ENCODE measurements at regions not wholly inside any gene's neighbourhood (a gene's known extent, or its start where the extent isn't known, plus 50 kb on each side); places are given as distances from the start of the nearest gene placed in this dataset.

GRCh38 chr13:111556496-111556895, 236.1 kb downstream of the TEX29 start:
- dilution Hi-C loops (cut with MboI; ENCODE audit: extremely low pct_ligation_motif_present, low sequenced_read_pairs) = no loop called here
- no peaks in the 10 kb centered on the region for H3K36me3 ChIP-seq (ENCODE audit: control insufficient read depth in 2 of 2, extremely low read depth in 1 of 2, insufficient read depth in 2 of 2, low read length in 2 of 2)
- FAIRE-seq = no peak
- no peaks in the 10 kb centered on the region for H3K79me2 ChIP-seq (ENCODE audit: control insufficient read depth, insufficient read depth, low read length)
- H3K4me2 ChIP-seq (ENCODE audit: control insufficient read depth, extremely low read depth, insufficient read depth, low read depth, low read length) = no peak overlapping the region
- no peaks in the 10 kb centered on the region for H4K20me1 ChIP-seq (ENCODE audit: control insufficient read depth, extremely low read depth, insufficient read depth, low read length)
- H3K27ac ChIP-seq (ENCODE audit: control insufficient read depth, insufficient read depth, low read length) = no peak overlapping the region
- H3K9me1 ChIP-seq (ENCODE audit: control insufficient read depth, extremely low read depth, insufficient read depth, low read length) = no peaks in the 10 kb centered on the region
- H3K4me3 ChIP-seq (ENCODE audit: control insufficient read depth in 2 of 3, extremely low read depth in 1 of 3, insufficient read depth in 2 of 3, low read depth in 1 of 3, low read length in 3 of 3) = no peak overlapping the region
- DNase-seq (ENCODE audit: low read depth, low spot score) = no peak
- no peak overlapping the region for H2AFZ ChIP-seq (ENCODE audit: control insufficient read depth, low read length)
- H3K4me1 ChIP-seq (ENCODE audit: control insufficient read depth, extremely low read depth, insufficient read depth, low read length) = no peaks in the 10 kb centered on the region
- H3K27me3 ChIP-seq (ENCODE audit: control insufficient read depth, extremely low read depth, insufficient read depth, low read length) = no peaks in the 10 kb centered on the region
- TF ChIP-seq EZH2 (IDR thresholded peaks at IDR 0.05; ENCODE audit: low read length) (no peak), CTCF (optimal IDR thresholded peaks at IDR 0.05 in 1 of 3, IDR thresholded peaks at IDR 0.05 in 1 of 3, conservative IDR thresholded peaks at IDR 0.05 in 1 of 3; ENCODE audit: extremely low read depth in 1 of 3, insufficient read depth in 2 of 3, low read length in 3 of 3) (no peak)
- peaks cover 5% of the 10 kb centered on the region for H3K9me3 ChIP-seq (ENCODE audit: control insufficient read depth, low read depth, low read length)
- no peak overlapping the region for H3K9ac ChIP-seq (ENCODE audit: control insufficient read depth, extremely low read depth, insufficient read depth, low read length)

- H3K4me1 ChIP-seq (ENCODE audit: control insufficient read depth, extremely low read depth, insufficient read depth, low read length) = no peaks in the 10 kb centered on the region
- H3K4me3 ChIP-seq (ENCODE audit: control insufficient read depth in 2 of 3, extremely low read depth in 1 of 3, insufficient read depth in 2 of 3, low read depth in 1 of 3, low read length in 3 of 3) = no peak overlapping the region
- no peak overlapping the region for H2AFZ ChIP-seq (ENCODE audit: control insufficient read depth, low read length)
- H3K27ac ChIP-seq (ENCODE audit: control insufficient read depth, insufficient read depth, low read length) = no peak overlapping the region
- dilution Hi-C loops (cut with MboI; ENCODE audit: extremely low pct_ligation_motif_present, low sequenced_read_pairs) = no loop called here
- DNase-seq (ENCODE audit: low read depth, low spot score) (no peak), FAIRE-seq (no peak)
- no peaks in the 10 kb centered on the region for H4K20me1 ChIP-seq (ENCODE audit: control insufficient read depth, extremely low read depth, insufficient read depth, low read length)
- no peak overlapping the region for H3K4me2 ChIP-seq (ENCODE audit: control insufficient read depth, extremely low read depth, insufficient read depth, low read depth, low read length)
- H3K9me3 ChIP-seq (ENCODE audit: control insufficient read depth, low read depth, low read length) = peaks cover 8% of the 10 kb centered on the region
- H3K27me3 ChIP-seq (ENCODE audit: control insufficient read depth, extremely low read depth, insufficient read depth, low read length) = no peaks in the 10 kb centered on the region
- H3K36me3 ChIP-seq (ENCODE audit: control insufficient read depth in 2 of 2, extremely low read depth in 1 of 2, insufficient read depth in 2 of 2, low read length in 2 of 2) = no peaks in the 10 kb centered on the region
- H3K9me1 ChIP-seq (ENCODE audit: control insufficient read depth, extremely low read depth, insufficient read depth, low read length) = no peaks in the 10 kb centered on the region
- H3K79me2 ChIP-seq (ENCODE audit: control insufficient read depth, insufficient read depth, low read length) = no peaks in the 10 kb centered on the region
- no peak overlapping the region for H3K9ac ChIP-seq (ENCODE audit: control insufficient read depth, extremely low read depth, insufficient read depth, low read length)
- TF ChIP-seq CTCF (optimal IDR thresholded peaks at IDR 0.05 in 1 of 3, IDR thresholded peaks at IDR 0.05 in 1 of 3, conservative IDR thresholded peaks at IDR 0.05 in 1 of 3; ENCODE audit: extremely low read depth in 1 of 3, insufficient read depth in 2 of 3, low read length in 3 of 3) (no peak), EZH2 (IDR thresholded peaks at IDR 0.05; ENCODE audit: low read length) (no peak)
Observed at GRCh38 chr13:111557921-111558699, 237.7 kb downstream of the TEX29 start.

Data from keratinocyte (primary cell).